ENCODE measurements at regions not wholly inside any gene's neighbourhood (a gene's known extent, or its start where the extent isn't known, plus 50 kb on each side); places are given as distances from the start of the nearest gene placed in this dataset.

GRCh38 chr1:29653034-29653810 lies 416.9 kb downstream of the PTPRU start:
- Histone ChIP-seq H3K9me3 (no peaks in the 10 kb centered on the region), H3K4me3 (no peak overlapping the region), H3K4me1 (ENCODE audit: low read depth) (no peaks in the 10 kb centered on the region), H3K36me3 (ENCODE audit: low read depth) (no peaks in the 10 kb centered on the region)
- DNase-seq (no peak), ATAC-seq (no peak)
- intact Hi-C loops (cut with DNase I, micrococcal nuclease): no loop called here
- no peak for TF ChIP-seq CTCF (IDR thresholded peaks at IDR 0.05)

DNA sequence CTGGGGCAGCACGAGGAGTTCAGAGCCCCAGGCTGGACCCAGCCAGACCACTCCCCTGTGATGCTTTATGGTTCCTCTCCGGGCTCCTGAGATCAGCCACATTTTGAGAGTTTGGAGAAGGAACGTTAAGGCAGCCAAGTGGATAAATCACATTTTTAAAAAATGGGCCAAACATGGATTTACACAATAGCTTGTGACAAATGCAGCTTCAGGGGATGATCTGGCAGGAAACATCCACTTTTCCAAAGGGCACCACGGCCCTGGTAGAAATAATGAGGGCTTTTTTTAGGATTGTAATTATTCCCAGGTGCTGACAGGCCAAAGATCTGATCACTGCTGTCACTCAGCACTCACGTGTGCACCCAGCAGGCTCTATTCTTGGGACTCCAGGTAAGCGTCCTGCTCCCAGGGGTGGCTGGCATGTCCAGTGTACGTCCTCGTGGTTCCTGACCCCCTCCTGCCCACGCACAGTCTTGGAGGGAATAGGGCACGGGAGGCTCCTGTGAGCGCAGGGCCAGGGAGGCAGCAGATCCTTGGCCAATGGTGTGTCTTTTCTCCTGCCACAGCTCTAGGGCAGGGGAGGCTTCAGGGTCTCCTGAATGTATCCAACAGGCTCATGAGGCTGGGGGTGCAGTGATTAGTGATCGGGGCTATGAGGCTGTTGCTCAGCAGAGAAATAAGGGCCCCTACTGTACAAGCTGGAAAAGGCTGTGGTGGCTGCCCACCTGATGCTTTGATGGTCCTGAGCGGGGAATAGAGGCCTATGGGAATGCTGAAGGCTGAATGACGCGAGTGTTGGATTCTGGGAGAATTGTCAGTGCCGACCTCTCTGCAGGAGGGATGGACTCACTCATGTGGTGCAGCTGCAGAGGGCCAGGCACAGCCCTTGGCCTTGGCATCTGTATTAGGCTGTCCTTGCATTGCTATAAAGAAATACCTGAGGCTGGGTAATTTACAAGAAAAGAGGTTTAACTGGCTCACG lies 415.7 kb downstream of the PTPRU start:
- intact Hi-C loops (cut with DNase I, micrococcal nuclease): no loop called here
- no peaks in the 10 kb centered on the region for H3K9me3 ChIP-seq
- no peak overlapping the region for H3K4me3 ChIP-seq
- no peak for TF ChIP-seq CTCF (IDR thresholded peaks at IDR 0.05)
- ATAC-seq (no peak), DNase-seq (no peak)
- H3K4me1 ChIP-seq (ENCODE audit: low read depth): no peaks in the 10 kb centered on the region
- no peaks in the 10 kb centered on the region for H3K36me3 ChIP-seq (ENCODE audit: low read depth)

GRCh38 chr1:29651246-29651645 lies 414.9 kb downstream of the PTPRU start:
- no peaks in the 10 kb centered on the region for H3K9me3 ChIP-seq
- intact Hi-C loops (cut with DNase I, micrococcal nuclease): no loop called here
- no peak overlapping the region for H3K4me3 ChIP-seq
- no peak for TF ChIP-seq CTCF (IDR thresholded peaks at IDR 0.05)
- ATAC-seq: no peak
- no peak for DNase-seq
- no peaks in the 10 kb centered on the region for H3K4me1 ChIP-seq (ENCODE audit: low read depth)
- no peaks in the 10 kb centered on the region for H3K36me3 ChIP-seq (ENCODE audit: low read depth)

- no peaks in the 10 kb centered on the region for H3K36me3 ChIP-seq (ENCODE audit: low read depth)
- no peaks in the 10 kb centered on the region for H3K9me3 ChIP-seq
- TF ChIP-seq CTCF (IDR thresholded peaks at IDR 0.05): no peak
- no peak overlapping the region for H3K4me3 ChIP-seq
- H3K4me1 ChIP-seq (ENCODE audit: low read depth): no peaks in the 10 kb centered on the region
- no peak for DNase-seq
- intact Hi-C loops (cut with DNase I, micrococcal nuclease): no loop called here
- no peak for ATAC-seq
Measured at GRCh38 chr1:29650476-29650875, 414.2 kb downstream of the PTPRU start.

GRCh38 chr1:29650041-29650400 lies 413.7 kb downstream of the PTPRU start:
- ATAC-seq: no peak

More at GRCh38 chr1:29650041-29650400, 413.7 kb downstream of the PTPRU start:
- no peaks in the 10 kb centered on the region for H3K36me3 ChIP-seq (ENCODE audit: low read depth)
- no peaks in the 10 kb centered on the region for H3K9me3 ChIP-seq
- intact Hi-C loops (cut with DNase I, micrococcal nuclease): no loop called here
- no peaks in the 10 kb centered on the region for H3K4me1 ChIP-seq (ENCODE audit: low read depth)
- H3K4me3 ChIP-seq: no peak overlapping the region
- no peak for TF ChIP-seq CTCF (IDR thresholded peaks at IDR 0.05)
- no peak for DNase-seq

Measured in mucosa of descending colon (tissue), 3 donors.